OCI-LY7 (cell line): ENCODE measurements at regions not wholly inside any gene's neighbourhood (a gene's known extent, or its start where the extent isn't known, plus 50 kb on each side); places are given as distances from the start of the nearest gene placed in this dataset.

Source experiments
- BruUV-seq: library from RNA; stranded (reverse); fragments of 400-500 nt; replicated peaks from 2 replicates; lab custom pipeline; 2021; lab: Mats Ljungman, UMichigan
- CTCF ChIA-PET: fragments of 300-600 bp; sonication (Branson Sonifier 250); formaldehyde crosslinking; loops from one replicate; lab custom pipeline; 2022; ENCODE audit warnings: antibody characterized with exemption; ENCODE audit not compliant: unreplicated experiment; lab: Charles Lee
- POLR2A ChIA-PET: fragments of 300-600 bp; sonication (Branson Sonifier 250); formaldehyde crosslinking; loops from one replicate; lab custom pipeline; 2022; ENCODE audit warnings: antibody characterized with exemption; lab: Charles Lee
- DNase-seq: peaks from one replicate; pipeline ENCODE4 v3.0.0-alpha.2; 2015; ENCODE audit warnings: low spot score
- H2AFZ ChIP-seq: fragments of 200-600 bp; sonication (generic), shearing (Covaris generic); 2 replicates; pipeline ENCODE4 v1.6.1; 2014; ENCODE audit warnings: mild to moderate bottlenecking, antibody characterized with exemption, low read length, moderate library complexity
- H3K27ac ChIP-seq: fragments of 200-600 bp; sonication (generic); 2 replicates; pipeline ENCODE4 v1.5.1; 2014; ENCODE audit warnings: mixed run types, low read depth, mild to moderate bottlenecking, moderate library complexity, low read length, inconsistent platforms; ENCODE audit not compliant: poor library complexity, severe bottlenecking
- H3K36me3 ChIP-seq: fragments of 200-600 bp; sonication (generic); 2 replicates; pipeline ENCODE4 v1.6.1; 2014; ENCODE audit warnings: mild to moderate bottlenecking, antibody characterized with exemption, low read length, moderate library complexity, mixed read lengths; ENCODE audit not compliant: insufficient read depth
- H3K4me1 ChIP-seq: fragments of 200-600 bp; sonication (generic); 2 replicates; pipeline ENCODE4 v1.5.1; 2014; ENCODE audit warnings: mild to moderate bottlenecking, low read length; ENCODE audit not compliant: insufficient read depth, poor library complexity, severe bottlenecking
- H3K4me2 ChIP-seq: fragments of 200-600 bp; sonication (generic); 2 replicates; pipeline ENCODE4 v1.6.1; 2014; ENCODE audit warnings: mild to moderate bottlenecking, low read length
- H3K4me3 ChIP-seq: fragments of 200-600 bp; sonication (generic); 2 replicates; pipeline ENCODE4 v1.5.1; 2014; ENCODE audit warnings: mild to moderate bottlenecking, low read depth, low read length; ENCODE audit not compliant: poor library complexity, severe bottlenecking
- H3K79me2 ChIP-seq: fragments of 200-600 bp; sonication (generic); 2 replicates; pipeline ENCODE4 v1.6.1; 2016; ENCODE audit warnings: low read depth, mild to moderate bottlenecking, low read length, moderate library complexity, mixed read lengths; ENCODE audit not compliant: insufficient read depth
- H3K9me2 ChIP-seq: fragments of 200-600 bp; sonication (generic); 2 replicates; pipeline ENCODE4 v1.6.1; 2016; ENCODE audit warnings: mild to moderate bottlenecking, low read length, mixed read lengths; ENCODE audit not compliant: insufficient read depth
- H3K9me3 ChIP-seq: fragments of 200-600 bp; sonication (generic); 2 replicates; pipeline ENCODE4 v1.6.1; 2014; ENCODE audit warnings: mild to moderate bottlenecking, mixed run types, low read length, mixed read lengths
- H4K20me1 ChIP-seq: fragments of 200-600 bp; sonication (generic); 2 replicates; pipeline ENCODE4 v1.6.1; 2014; ENCODE audit warnings: mild to moderate bottlenecking, antibody characterized with exemption, low read length, moderate library complexity, mixed read lengths; ENCODE audit not compliant: insufficient read depth
- CTCF ChIP-seq: fragments of 200-600 bp; sonication (generic); conservative IDR thresholded peaks from 2 replicates; pipeline ENCODE4 v1.5.1; 2014; ENCODE audit warnings: mild to moderate bottlenecking, antibody characterized with exemption, low read length, moderate library complexity, mixed read lengths
- EZH2phosphoT487 ChIP-seq: fragments of 200-600 bp; sonication (generic); IDR thresholded peaks from 2 replicates; pipeline ENCODE4 v1.6.1; 2018; ENCODE audit warnings: low read depth, borderline replicate concordance, mild to moderate bottlenecking, mixed run types, antibody characterized with exemption, low read length, moderate library complexity, mixed read lengths
- intact Hi-C: fragments of 100-400 bp; cut with micrococcal nuclease; formaldehyde crosslinking; loops from one replicate; pipeline ENCODE4 v1.10.0; 2022; ENCODE audit not compliant: unreplicated experiment

GRCh38 chr7:109377076-109377884, 807.6 kb downstream of the DNAJB9 start:
- Histone ChIP-seq H3K27ac (no peak overlapping the region), H3K9me3 (no peaks in the 10 kb centered on the region), H3K9me2 (no peaks in the 10 kb centered on the region), H3K4me1 (no peaks in the 10 kb centered on the region), H2AFZ (no peak overlapping the region), H4K20me1 (no peaks in the 10 kb centered on the region), H3K4me3 (no peak overlapping the region), H3K4me2 (no peak overlapping the region), H3K79me2 (no peaks in the 10 kb centered on the region), H3K36me3 (no peaks in the 10 kb centered on the region)
- intact Hi-C loops: no loop called here
- POLR2A ChIA-PET: no interaction called here
- CTCF ChIA-PET: no interaction called here
- DNase-seq: no peak
- TF ChIP-seq EZH2phosphoT487 (no peak), CTCF (no peak)
- no TSS peak for BruUV-seq

- BruUV-seq: no TSS peak
- POLR2A ChIA-PET: interaction anchor here (1.3 kb wide), 1 partner anchor 12 kb away, joined by 3 read pairs; no protein-coding TSS in a partner anchor
- H3K4me1 ChIP-seq: no peaks in the 10 kb centered on the region
- H2AFZ ChIP-seq: no peak overlapping the region
- intact Hi-C loops: no loop called here
- no peak overlapping the region for H3K4me2 ChIP-seq
- no peak overlapping the region for H3K4me3 ChIP-seq
- no peaks in the 10 kb centered on the region for H3K9me2 ChIP-seq
- H4K20me1 ChIP-seq: no peaks in the 10 kb centered on the region
- no peak overlapping the region for H3K27ac ChIP-seq
- H3K36me3 ChIP-seq: no peaks in the 10 kb centered on the region
- no peak for DNase-seq
- no peaks in the 10 kb centered on the region for H3K79me2 ChIP-seq
- H3K9me3 ChIP-seq: no peaks in the 10 kb centered on the region
- CTCF ChIA-PET: no interaction called here
- TF ChIP-seq EZH2phosphoT487 (no peak), CTCF (no peak)
Observed at GRCh38 chr7:109386959-109387358, 817.3 kb downstream of the DNAJB9 start.

GRCh38 chr7:109387530-109387929, 817.9 kb downstream of the DNAJB9 start:
- no peak for DNase-seq
- intact Hi-C loops: no loop called here
- BruUV-seq: no TSS peak

More at GRCh38 chr7:109387530-109387929, 817.9 kb downstream of the DNAJB9 start:
- ChIA-PET CTCF (no interaction called here), POLR2A (interaction anchor here (1.3 kb wide), 1 partner anchor 12 kb away, joined by 3 read pairs; no protein-coding TSS in a partner anchor)
- Histone ChIP-seq H3K4me3 (no peak overlapping the region), H3K27ac (no peak overlapping the region), H3K79me2 (no peaks in the 10 kb centered on the region), H3K4me1 (no peaks in the 10 kb centered on the region), H3K9me3 (no peaks in the 10 kb centered on the region), H4K20me1 (no peaks in the 10 kb centered on the region), H3K9me2 (no peaks in the 10 kb centered on the region), H2AFZ (no peak overlapping the region), H3K4me2 (no peak overlapping the region), H3K36me3 (no peaks in the 10 kb centered on the region)
- no peak for TF ChIP-seq EZH2phosphoT487
- TF ChIP-seq CTCF: no peak
